OCI-M1 (cell line): ENCODE measurements at regions not wholly inside any gene's neighbourhood (a gene's known extent, or its start where the extent isn't known, plus 50 kb on each side); places are given as distances from the start of the nearest gene placed in this dataset.
"Not testable (repeated sequence)": the region's sequence is repeated elsewhere in the genome, so short reads cannot be mapped to it uniquely, and the experiment has no call there.

ENCODE experiments used
- DNase-seq: peaks from one replicate; lab custom pipeline; 2025; lab: John Stamatoyannopoulos, UW

DNA sequence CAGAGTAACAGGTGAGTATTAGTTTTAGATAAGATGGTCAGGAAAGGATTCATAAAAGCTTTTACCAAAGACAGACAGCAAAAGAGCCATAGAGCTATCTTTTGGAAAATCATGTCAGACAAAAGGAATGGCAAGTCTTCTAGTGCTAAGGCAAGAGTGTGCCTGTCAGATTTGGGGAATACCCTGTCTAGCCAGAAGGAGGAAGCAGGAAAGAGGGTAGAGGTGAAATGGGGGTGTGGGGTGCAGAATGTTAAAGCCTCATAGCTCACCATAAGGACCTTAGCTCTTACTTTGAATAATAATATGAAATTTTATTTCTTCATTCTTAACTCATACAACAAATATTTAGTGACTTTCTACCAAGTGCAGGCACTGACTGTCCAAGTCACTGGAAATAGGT, 512.1 kb upstream of the ROBO2 start:
- no peak for DNase-seq

DNA sequence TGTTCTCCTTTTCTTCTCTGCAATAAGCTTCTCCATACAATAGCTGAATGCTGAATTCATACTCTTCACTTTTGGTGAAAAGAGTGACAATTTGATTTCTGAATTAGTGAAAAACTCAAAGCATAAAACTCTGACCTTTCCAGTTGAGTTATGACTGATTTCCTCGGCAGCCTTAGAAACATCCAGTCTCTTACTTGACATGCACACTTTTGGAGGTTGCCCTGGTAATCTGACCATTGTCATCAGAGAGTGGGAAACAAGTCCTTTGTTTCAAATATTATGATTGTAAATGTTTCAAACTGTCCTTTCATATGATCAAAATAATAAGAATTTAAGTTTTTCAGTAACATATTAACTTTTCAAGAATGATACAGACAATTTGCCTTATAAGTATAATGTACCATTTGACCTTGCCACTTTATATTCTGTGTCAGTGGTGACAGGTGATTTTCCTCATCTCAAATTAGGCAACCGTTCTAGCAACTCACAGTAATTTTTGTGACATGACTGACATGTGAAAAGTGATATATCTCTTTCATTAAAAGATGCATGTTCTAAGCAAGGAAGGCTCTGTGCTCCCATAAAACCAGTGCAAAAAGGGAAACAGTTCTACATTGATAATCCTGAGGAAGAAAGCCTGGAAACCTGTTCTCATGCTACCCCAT, 507.6 kb upstream of the ROBO2 start:
- DNase-seq: no peak

DNA sequence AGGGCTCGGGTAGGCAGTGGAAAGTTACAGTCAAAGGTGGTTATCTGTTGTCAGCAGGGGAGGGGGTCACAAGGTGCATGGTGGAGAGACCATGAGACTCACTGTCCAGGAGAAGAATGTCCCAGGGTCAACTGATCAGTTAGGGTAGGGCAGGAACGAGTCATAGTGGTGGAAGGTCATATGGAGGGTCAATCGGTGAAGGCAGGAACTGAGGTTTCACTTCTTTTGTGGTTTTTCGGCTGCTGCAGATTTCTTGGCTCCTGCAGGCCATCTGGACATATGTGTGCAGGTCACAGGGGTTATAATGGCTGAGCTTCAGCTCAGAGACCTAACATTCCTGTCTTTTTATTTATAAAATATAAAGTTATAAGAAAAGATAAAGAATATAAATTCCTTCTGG, 506.2 kb upstream of the ROBO2 start:
- not testable (repeated sequence) for DNase-seq

GRCh38 chr3:76537857-76538256, 502.0 kb upstream of the ROBO2 start:
- not testable (repeated sequence) for DNase-seq

DNA sequence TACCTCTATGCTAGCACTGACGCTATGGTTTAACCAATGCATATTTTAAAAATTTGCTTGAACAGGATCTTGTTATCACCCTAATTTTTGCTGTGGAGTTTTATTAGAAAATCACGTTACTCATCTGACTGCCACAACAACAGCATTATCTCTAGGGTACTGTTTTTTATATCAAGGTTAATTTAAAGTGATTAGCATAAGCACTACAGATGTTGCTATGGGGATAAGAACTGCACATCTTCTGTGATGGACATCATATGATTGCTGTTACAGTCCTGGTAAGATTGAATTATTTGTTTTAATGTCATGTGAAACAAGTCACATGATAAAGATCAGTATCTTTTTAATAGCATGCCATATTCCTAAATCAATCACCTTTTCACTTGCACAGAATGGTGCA, 492.2 kb upstream of the ROBO2 start:
- no peak for DNase-seq

GRCh38 chr3:76550522-76551201, 489.2 kb upstream of the ROBO2 start:
- DNase-seq: no peak

GRCh38 chr3:76551739-76552138, 488.2 kb upstream of the ROBO2 start:
- DNase-seq: no peak

DNA sequence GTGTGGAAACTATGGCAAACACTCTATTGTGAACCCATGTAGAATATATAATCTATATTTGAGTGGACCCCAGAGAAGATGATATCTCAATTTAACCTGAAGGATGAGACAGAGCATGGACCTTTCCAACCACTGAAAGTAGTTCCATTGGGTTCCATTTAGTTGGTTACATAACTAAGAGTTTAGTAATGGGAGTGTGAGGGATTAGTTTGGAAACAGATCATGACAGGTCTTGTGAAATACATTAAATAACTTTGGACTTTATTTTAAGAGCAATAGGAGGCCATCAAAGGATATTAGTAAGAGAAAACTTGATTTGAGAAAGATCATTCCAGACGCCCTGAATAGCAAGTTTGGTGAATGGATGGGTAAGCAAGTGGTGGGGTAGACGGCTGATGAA, 487.2 kb upstream of the ROBO2 start:
- no peak for DNase-seq

- no peak for DNase-seq
Observed at GRCh38 chr3:76554707-76555106, 485.2 kb upstream of the ROBO2 start.

DNA sequence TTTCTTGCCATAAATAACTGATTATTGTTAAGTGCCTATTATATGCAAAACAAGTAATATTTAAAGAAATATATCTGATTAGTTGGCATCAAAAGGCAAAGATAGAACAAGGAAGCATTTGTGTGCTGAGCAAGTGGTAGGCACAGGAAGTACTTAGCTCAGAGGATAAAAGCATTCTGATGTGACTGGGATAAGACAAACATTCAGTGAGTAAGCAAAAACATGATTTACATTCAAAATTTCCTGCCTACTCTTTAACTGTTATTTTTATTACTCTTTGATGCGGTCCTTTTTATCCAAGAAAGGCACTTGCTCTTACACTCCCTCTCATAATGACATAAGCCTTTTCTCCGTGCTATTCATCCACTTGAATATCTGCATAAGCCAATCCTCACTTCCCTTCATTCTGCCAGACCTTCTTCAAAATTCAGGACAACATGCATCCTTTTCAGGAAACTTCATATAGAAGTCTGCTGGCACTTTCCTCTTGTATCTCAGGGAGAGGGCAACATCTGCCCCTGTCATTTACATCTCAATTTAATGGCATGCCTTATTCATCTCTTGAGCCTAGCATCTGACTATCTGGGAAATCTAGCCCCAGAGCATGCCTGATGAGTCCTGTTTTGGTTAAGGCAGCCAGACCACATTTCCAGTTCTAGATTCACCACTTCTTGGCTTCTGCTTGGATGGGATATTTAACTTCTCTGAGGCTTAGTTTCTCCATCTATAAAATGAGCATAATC, 478.2 kb upstream of the ROBO2 start:
- DNase-seq: no peak

GRCh38 chr3:76565496-76566210, 474.2 kb upstream of the ROBO2 start:
- DNase-seq: no peak

DNA sequence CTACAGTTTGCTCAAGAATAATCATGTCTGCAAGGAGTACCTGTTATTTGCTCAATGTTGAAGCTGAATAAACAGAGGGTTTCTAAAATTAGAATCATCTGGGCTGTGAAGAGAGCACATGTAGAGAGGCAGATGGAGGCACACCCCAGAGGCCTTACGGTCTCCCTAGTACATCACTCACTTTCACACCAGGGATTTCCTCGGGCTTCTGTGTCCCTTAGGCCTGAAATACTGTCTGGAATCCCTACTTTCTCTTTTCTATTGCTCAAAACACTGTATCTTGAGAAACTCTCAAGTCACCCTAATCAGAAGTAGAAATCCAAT, 473.7 kb upstream of the ROBO2 start:
- no peak for DNase-seq

GRCh38 chr3:76566904-76567303, 473.0 kb upstream of the ROBO2 start:
- DNase-seq: no peak

GRCh38 chr3:76570436-76571057, 469.4 kb upstream of the ROBO2 start:
- peak; percentile 39 for DNase-seq

DNA sequence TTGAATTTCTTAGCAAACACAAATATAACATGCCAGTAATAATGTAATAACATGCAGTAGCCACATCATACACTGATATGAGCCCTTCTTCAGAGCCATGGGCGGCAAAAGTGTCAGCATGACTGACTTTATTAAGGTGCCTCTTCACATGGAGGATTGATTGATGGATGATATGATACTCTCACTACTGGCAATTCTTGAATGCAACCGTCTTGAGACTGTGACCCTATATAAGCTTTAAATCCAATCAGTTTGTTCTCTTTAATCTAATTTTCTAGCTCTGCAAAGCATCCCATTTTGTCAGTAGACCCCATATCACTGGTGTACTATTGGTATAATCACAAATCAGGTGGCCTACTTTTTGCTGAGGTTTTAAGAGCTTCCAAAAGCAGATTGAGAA, 463.7 kb upstream of the ROBO2 start:
- DNase-seq: no peak

DNA sequence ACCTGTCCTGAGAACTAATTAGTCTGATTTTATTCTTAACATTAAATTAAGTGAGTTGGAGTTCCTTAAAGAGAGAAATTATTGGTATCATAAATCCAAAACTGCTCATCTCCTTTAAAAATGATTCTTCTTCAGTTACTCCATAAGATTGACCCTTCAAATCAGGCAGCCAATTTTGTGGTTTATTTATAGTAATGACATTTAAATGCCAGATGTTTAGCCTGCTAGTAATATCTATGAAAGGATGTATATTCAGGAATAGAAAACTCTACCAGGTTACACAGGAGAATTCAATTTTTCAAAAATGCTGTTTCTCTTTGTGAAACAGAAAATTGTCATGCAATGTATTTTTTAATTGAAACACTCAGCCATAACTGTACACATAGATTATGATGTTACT, 457.8 kb upstream of the ROBO2 start:
- no peak for DNase-seq

GRCh38 chr3:76582632-76583378, 457.1 kb upstream of the ROBO2 start:
- no peak for DNase-seq

DNA sequence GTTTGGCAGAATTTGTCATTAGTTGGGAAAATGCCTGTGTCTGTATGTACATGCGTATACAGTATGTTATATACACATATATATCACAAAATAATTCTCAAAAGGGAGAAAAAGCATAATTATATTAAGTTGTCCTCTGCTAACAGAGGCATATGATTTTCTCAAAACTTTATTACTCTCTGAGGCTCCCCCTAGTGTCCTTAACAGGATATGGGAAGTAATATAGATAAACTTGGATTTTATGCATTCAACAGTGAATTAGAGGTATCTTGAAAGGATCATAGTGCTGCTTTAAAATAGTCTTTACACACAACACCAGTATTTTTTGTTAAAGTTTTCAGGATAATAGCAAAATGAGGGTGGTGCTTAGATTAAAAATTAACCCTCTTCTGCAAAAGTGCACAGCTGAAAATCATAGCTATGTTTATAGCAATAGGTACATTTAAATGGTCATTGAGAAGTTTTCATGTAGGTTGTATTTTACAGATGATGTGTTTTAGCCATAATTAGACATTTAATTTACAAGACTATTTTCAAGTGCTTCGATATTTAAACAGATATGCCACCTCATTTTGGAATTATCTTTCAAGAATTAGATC, 454.0 kb upstream of the ROBO2 start:
- peak; percentile 24 for DNase-seq

GRCh38 chr3:76586471-76586870, 453.4 kb upstream of the ROBO2 start:
- DNase-seq: no peak

- DNase-seq: no peak
Observed at GRCh38 chr3:76610150-76610549, 429.7 kb upstream of the ROBO2 start.

- no peak for DNase-seq
Observed at GRCh38 chr3:76615719-76616118, 424.2 kb upstream of the ROBO2 start.
